GM12878 (cell line): ENCODE measurements at regions not wholly inside any gene's neighbourhood (a gene's known extent, or its start where the extent isn't known, plus 50 kb on each side); places are given as distances from the start of the nearest gene placed in this dataset.
A peak's percentile ranks its signal among the peaks of the same experiment; 100 is the strongest.

Source experiments
- ATAC-seq: fragments of 200-7000 bp; cut with Tn5 transposase; 3 replicates; pipeline ENCODE4 v1.9.1; 2020; ENCODE audit warnings: mild to moderate bottlenecking, moderate library complexity
- BruUV-seq: library from RNA; stranded (reverse); fragments of 400-500 nt; replicated peaks from 2 replicates; lab custom pipeline; 2021; lab: Mats Ljungman, UMichigan
- CTCF ChIA-PET: fragments of 300-600 bp; sonication (Branson Sonifier 250); formaldehyde crosslinking; extraction: SDS; loops from one replicate; lab custom pipeline; 2021; ENCODE audit warnings: inconsistent platforms; lab: Yijun Ruan, JAX
- POLR2A ChIA-PET: fragments of 350-600 bp; formaldehyde crosslinking; extraction: SDS; loops from one replicate; lab custom pipeline; 2021; ENCODE audit warnings: inconsistent platforms; lab: Charles Lee
- RAD21 ChIA-PET: fragments of 300-600 bp; sonication (Branson Sonifier 250); formaldehyde crosslinking; loops from one replicate; lab custom pipeline; 2023; ENCODE audit warnings: antibody characterized with exemption; ENCODE audit not compliant: unreplicated experiment; lab: Charles Lee
- SMC1A ChIA-PET: fragments of 300-600 bp; sonication (Branson Sonifier 250); formaldehyde crosslinking; loops from one replicate; lab custom pipeline; 2023; ENCODE audit not compliant: unreplicated experiment, uncharacterized antibody; lab: Charles Lee
- DNase-seq: peaks from one replicate; pipeline ENCODE4 v3.0.0-alpha.2; 2011; ENCODE audit warnings: low read depth, low spot score
- FAIRE-seq: peaks from 3 replicates; lab custom pipeline; 2011; peaks lifted over from hg19 to GRCh38; lab: Jason Lieb, UNC
- H2AFZ ChIP-seq: 2 replicates; pipeline ENCODE4 v1.6.0; 2011; ENCODE audit warnings: low read depth, low read length, control low read depth; ENCODE audit not compliant: control insufficient read depth
- H3K27ac ChIP-seq: 2 replicates; pipeline ENCODE4 v1.5.1; 2011; ENCODE audit warnings: control low read depth; ENCODE audit not compliant: control insufficient read depth, insufficient read depth
- H3K27me3 ChIP-seq, 2 experiments: replicated peaks in 1 of 2; 2 replicates each; pipeline versions ENCODE4 v1.6.0 to v1.6.1; 2011; ENCODE audit warnings: low read length in 1 of 2; ENCODE audit not compliant: control insufficient read depth in 2 of 2, insufficient read depth in 2 of 2
- H3K36me3 ChIP-seq, 2 experiments: 2 replicates each; pipeline ENCODE4 v1.5.1; 2011; ENCODE audit warnings: low read length in 1 of 2; ENCODE audit not compliant: control insufficient read depth in 2 of 2, insufficient read depth in 2 of 2
- H3K4me1 ChIP-seq: 2 replicates; pipeline ENCODE4 v1.6.1; 2011; ENCODE audit warnings: mild to moderate bottlenecking, low read length, moderate library complexity, mixed read lengths; ENCODE audit not compliant: control insufficient read depth, insufficient read depth
- H3K4me2 ChIP-seq: 2 replicates; pipeline ENCODE4 v1.6.0; 2011; ENCODE audit warnings: control low read depth; ENCODE audit not compliant: control insufficient read depth, insufficient read depth
- H3K4me3 ChIP-seq: fragments of 200-600 bp; sonication (generic); 2 replicates; pipeline ENCODE4 v1.5.1; 2016
- H3K79me2 ChIP-seq: 2 replicates; pipeline ENCODE4 v1.6.0; 2011; ENCODE audit warnings: low read length; ENCODE audit not compliant: control insufficient read depth, insufficient read depth
- H3K9ac ChIP-seq: 2 replicates; pipeline ENCODE4 v1.8.0; 2011; ENCODE audit warnings: low read length, control low read depth, mixed read lengths; ENCODE audit not compliant: control insufficient read depth, insufficient read depth
- H3K9me3 ChIP-seq: replicated peaks from 3 replicates; pipeline ENCODE4 v1.5.1; 2011; ENCODE audit warnings: mild to moderate bottlenecking, low read length; ENCODE audit not compliant: control insufficient read depth, insufficient read depth
- H4K20me1 ChIP-seq: 2 replicates; pipeline ENCODE4 v1.6.0; 2011; ENCODE audit not compliant: control insufficient read depth, insufficient read depth
- BCL11A ChIP-seq: IDR thresholded peaks from 2 replicates; pipeline ENCODE4 v1.6.1; 2011; ENCODE audit warnings: low read depth, low read length
- BMI1 ChIP-seq: fragments of 450-650 bp; IDR thresholded peaks from 2 replicates; pipeline ENCODE4 v1.6.1; 2016; ENCODE audit warnings: mild to moderate bottlenecking, moderate library complexity, borderline replicate concordance
- EED ChIP-seq: sonication (generic); IDR thresholded peaks from 2 replicates; pipeline ENCODE4 v1.6.1; 2016; ENCODE audit warnings: antibody characterized with exemption, low read depth
- EZH2 ChIP-seq: IDR thresholded peaks from 2 replicates; pipeline ENCODE4 v1.6.1; 2012; ENCODE audit warnings: low read depth, mild to moderate bottlenecking, control low read depth, inconsistent platforms, low read length, borderline replicate concordance; ENCODE audit not compliant: control insufficient read depth
- IKZF2 ChIP-seq, 2 experiments: fragments of 450-650 bp; IDR thresholded peaks; 2 replicates each; pipeline ENCODE4 v1.6.1; 2017; ENCODE audit warnings: mild to moderate bottlenecking in 2 of 2, moderate library complexity in 2 of 2
- MYC ChIP-seq: IDR thresholded peaks from 2 replicates; pipeline ENCODE4 v1.6.1; 2011; ENCODE audit warnings: mild to moderate bottlenecking, low read length, moderate library complexity, inconsistent platforms; ENCODE audit not compliant: insufficient read depth, insufficient replicate concordance, insufficient read length, severe bottlenecking
- RAD21 ChIP-seq: IDR thresholded peaks from 2 replicates; pipeline ENCODE4 v1.6.1; 2011; ENCODE audit warnings: mild to moderate bottlenecking, low read depth, low read length, moderate library complexity; ENCODE audit not compliant: insufficient read depth
- WGBS: methylation state at CpG from one replicate; pipeline ENCODE4 v1.1.6; 2016; ENCODE audit warnings: low lambda C conversion rate; ENCODE audit not compliant: insufficient replicate concordance, insufficient coverage; ENCODE audit errors: missing lambda C conversion rate; 5-methylcytosine and 5-hydroxymethylcytosine counted together
- in situ Hi-C: fragments of 300-500 bp; cut with MboI; formaldehyde crosslinking; loops from 9 replicates; pipeline ENCODE4 v1.14.3; 2018; ENCODE audit warnings: mixed read lengths
- intact Hi-C: fragments of 100-400 bp; cut with micrococcal nuclease; formaldehyde crosslinking; loops from one replicate; pipeline ENCODE4 v1.14.2; 2022; ENCODE audit not compliant: unreplicated experiment
- TF ChIP-seq, protein P1 (sequence below): fragments of 450-650 bp; IDR thresholded peaks from 2 replicates; pipeline ENCODE4 v1.6.1; 2018; ENCODE audit warnings: borderline replicate concordance, mild to moderate bottlenecking; ENCODE audit not compliant: partially characterized antibody
- TF ChIP-seq, protein P2 (sequence below): IDR thresholded peaks from 2 replicates; pipeline ENCODE4 v1.6.1; 2012; ENCODE audit warnings: low read depth, low read length, improper control_type of control experiment

DNA sequence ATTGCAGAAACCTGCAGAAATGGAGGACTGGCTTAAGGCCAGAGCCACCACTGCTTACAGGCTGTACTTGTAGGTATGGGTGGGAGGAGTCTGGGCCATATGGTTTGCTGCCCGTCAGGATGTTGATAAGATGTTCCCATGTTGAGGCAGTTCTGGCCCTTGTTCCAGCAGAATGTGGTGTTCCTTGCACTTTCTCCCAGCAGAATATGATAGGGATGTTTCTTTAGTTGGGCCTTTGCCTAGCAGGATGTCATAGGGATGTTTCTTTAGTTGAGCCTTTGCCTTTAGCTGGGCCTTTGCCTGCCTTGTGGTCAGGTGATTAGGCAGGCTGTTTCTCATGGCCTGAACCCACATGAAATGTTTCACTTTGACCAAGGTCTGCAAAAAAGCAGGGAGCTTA lies 139.1 kb upstream of the PAQR3 start:
- H3K36me3 ChIP-seq: no peaks in the 10 kb centered on the region
- no peak overlapping the region for H2AFZ ChIP-seq
- ChIA-PET RAD21 (interaction anchor here (0.8 to 1.2 kb wide), 2 partner anchors 26 to 228 kb away, joined by 3 read pairs; no protein-coding TSS in a partner anchor), CTCF (interaction anchor here (1.1 to 1.2 kb wide), 5 partner anchors 9 to 27 kb away, joined by 3 to 5 read pairs (median 4); no protein-coding TSS in a partner anchor), SMC1A (interaction anchor here (0.8 to 1.4 kb wide), 5 partner anchors 10 to 88 kb away, joined by 3 to 5 read pairs (median 3); no protein-coding TSS in a partner anchor), POLR2A (no interaction called here)
- FAIRE-seq (no peak), DNase-seq (no peak), ATAC-seq (peak; percentile 73)
- no peaks in the 10 kb centered on the region for H3K79me2 ChIP-seq
- no peaks in the 10 kb centered on the region for H4K20me1 ChIP-seq
- BruUV-seq: no TSS peak
- no peaks in the 10 kb centered on the region for H3K9me3 ChIP-seq
- H3K27me3 ChIP-seq: no peaks in the 10 kb centered on the region
- WGBS: 69% methylated on average over 1 of the region's 1 CpG
- TF ChIP-seq RAD21 (no peak), BCL11A (0 out of 2 replicates have a peak, but pooled peaks have one; percentile 8)
- H3K4me1 ChIP-seq: no peaks in the 10 kb centered on the region
- no peak overlapping the region for H3K9ac ChIP-seq
- H3K4me3 ChIP-seq: no peak overlapping the region
- in situ Hi-C loops: no loop called here
- no peak overlapping the region for H3K27ac ChIP-seq
- intact Hi-C loops: no loop called here
- H3K4me2 ChIP-seq: no peak overlapping the region

DNA sequence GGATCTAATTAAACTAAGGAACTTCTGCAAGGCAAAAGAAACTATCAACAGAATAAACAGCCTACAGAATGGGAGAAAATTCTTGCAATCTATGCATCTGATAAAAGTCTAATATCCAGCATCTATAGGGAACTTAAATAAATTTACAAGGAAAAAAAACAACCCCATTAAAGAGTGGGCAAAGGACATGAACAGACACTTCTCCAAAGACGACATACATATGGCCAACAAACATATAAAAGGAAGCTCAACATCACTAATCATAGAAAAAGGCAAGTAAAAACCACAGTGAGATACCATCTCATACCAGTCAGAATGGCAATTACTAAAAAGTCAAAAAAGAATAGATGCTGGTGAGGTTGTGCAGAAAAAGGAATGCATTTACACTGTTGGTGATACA lies 134.8 kb upstream of the PAQR3 start:
- FAIRE-seq (no peak), ATAC-seq (no peak), DNase-seq (no peak)
- no peaks in the 10 kb centered on the region for H3K27me3 ChIP-seq
- H3K4me3 ChIP-seq: no peak overlapping the region
- H3K4me1 ChIP-seq: no peaks in the 10 kb centered on the region
- no peak overlapping the region for H2AFZ ChIP-seq
- in situ Hi-C loops (no loop called here), intact Hi-C loops (no loop called here)
- TF ChIP-seq, protein P1, sequence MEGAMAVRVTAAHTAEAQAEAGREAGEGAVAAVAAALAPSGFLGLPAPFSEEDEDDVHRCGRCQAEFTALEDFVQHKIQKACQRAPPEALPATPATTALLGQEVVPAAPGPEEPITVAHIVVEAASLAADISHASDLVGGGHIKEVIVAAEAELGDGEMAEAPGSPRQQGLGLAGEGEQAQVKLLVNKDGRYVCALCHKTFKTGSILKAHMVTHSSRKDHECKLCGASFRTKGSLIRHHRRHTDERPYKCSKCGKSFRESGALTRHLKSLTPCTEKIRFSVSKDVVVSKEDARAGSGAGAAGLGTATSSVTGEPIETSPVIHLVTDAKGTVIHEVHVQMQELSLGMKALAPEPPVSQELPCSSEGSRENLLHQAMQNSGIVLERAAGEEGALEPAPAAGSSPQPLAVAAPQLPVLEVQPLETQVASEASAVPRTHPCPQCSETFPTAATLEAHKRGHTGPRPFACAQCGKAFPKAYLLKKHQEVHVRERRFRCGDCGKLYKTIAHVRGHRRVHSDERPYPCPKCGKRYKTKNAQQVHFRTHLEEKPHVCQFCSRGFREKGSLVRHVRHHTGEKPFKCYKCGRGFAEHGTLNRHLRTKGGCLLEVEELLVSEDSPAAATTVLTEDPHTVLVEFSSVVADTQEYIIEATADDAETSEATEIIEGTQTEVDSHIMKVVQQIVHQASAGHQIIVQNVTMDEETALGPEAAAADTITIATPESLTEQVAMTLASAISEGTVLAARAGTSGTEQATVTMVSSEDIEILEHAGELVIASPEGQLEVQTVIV: no peak
- TF ChIP-seq BMI1 (no peak), EZH2 (no peak), IKZF2 (IDR thresholded peaks at IDR 0.05) (no peak), MYC (no peak), EED (no peak)
- TF ChIP-seq, protein P2, sequence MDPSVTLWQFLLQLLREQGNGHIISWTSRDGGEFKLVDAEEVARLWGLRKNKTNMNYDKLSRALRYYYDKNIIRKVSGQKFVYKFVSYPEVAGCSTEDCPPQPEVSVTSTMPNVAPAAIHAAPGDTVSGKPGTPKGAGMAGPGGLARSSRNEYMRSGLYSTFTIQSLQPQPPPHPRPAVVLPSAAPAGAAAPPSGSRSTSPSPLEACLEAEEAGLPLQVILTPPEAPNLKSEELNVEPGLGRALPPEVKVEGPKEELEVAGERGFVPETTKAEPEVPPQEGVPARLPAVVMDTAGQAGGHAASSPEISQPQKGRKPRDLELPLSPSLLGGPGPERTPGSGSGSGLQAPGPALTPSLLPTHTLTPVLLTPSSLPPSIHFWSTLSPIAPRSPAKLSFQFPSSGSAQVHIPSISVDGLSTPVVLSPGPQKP: no peak
- no peaks in the 10 kb centered on the region for H3K9me3 ChIP-seq
- H3K9ac ChIP-seq: no peak overlapping the region
- no peak overlapping the region for H3K27ac ChIP-seq
- H3K4me2 ChIP-seq: no peak overlapping the region
- WGBS: 0% methylated on average over 1 of the region's 1 CpG
- ChIA-PET RAD21 (no interaction called here), POLR2A (no interaction called here), SMC1A (interaction anchor here (1.2 kb wide), 2 partner anchors 8 to 32 kb away, joined by 3 to 4 read pairs; no protein-coding TSS in a partner anchor), CTCF (interaction anchor here (0.7 to 1.3 kb wide), 2 partner anchors 31 to 88 kb away, joined by 3 to 5 read pairs; no protein-coding TSS in a partner anchor)
- H3K79me2 ChIP-seq: no peaks in the 10 kb centered on the region
- no peaks in the 10 kb centered on the region for H4K20me1 ChIP-seq
- no TSS peak for BruUV-seq
- H3K36me3 ChIP-seq: no peaks in the 10 kb centered on the region
